Breast epithelium (tissue), 3 donors: ENCODE measurements at regions not wholly inside any gene's neighbourhood (a gene's known extent, or its start where the extent isn't known, plus 50 kb on each side); places are given as distances from the start of the nearest gene placed in this dataset.

Source experiments
- POLR2A ChIP-seq: fragments of 450-650 bp; IDR thresholded peaks from one replicate; pipeline ENCODE4 v1.6.1; 2016; ENCODE audit warnings: antibody characterized with exemption, mild to moderate bottlenecking, moderate library complexity
- TF ChIP-seq, protein P1 (sequence below), 3 donors: fragments of 450-650 bp; IDR thresholded peaks; one replicate each; pipeline ENCODE4 v1.5.1; 2016 to 2017; ENCODE audit warnings: antibody characterized with exemption in 3 of 3, mild to moderate bottlenecking in 3 of 3, moderate library complexity in 3 of 3

DNA sequence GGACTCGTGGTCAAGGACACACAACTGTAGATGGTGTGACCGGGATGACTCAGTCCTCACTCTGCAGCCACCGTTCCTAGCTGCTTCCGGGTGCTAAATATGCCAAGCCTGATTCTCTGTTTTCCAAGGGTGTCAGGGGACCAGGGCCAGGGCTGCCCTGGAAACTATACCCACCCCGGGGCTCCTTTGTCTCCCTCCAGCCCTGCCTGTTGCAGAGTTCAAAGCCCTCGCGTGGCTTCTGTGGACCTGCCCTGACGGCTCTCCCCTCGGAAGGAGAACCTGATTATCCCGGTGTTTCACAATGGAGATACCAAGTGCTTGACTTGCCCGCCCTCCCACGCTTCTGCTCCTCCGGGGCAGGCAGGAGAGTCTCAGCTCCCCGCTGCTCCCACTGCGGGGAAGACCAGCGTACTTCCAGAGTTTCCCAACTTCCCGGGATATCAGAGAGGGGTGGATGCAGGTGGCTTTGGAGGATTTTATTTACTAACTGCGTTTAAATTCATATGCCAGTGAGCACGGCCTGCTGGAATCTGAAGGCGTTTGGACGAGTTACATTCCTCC is 125.0 kb downstream of the ASB7 start:
- TF ChIP-seq, protein P1, sequence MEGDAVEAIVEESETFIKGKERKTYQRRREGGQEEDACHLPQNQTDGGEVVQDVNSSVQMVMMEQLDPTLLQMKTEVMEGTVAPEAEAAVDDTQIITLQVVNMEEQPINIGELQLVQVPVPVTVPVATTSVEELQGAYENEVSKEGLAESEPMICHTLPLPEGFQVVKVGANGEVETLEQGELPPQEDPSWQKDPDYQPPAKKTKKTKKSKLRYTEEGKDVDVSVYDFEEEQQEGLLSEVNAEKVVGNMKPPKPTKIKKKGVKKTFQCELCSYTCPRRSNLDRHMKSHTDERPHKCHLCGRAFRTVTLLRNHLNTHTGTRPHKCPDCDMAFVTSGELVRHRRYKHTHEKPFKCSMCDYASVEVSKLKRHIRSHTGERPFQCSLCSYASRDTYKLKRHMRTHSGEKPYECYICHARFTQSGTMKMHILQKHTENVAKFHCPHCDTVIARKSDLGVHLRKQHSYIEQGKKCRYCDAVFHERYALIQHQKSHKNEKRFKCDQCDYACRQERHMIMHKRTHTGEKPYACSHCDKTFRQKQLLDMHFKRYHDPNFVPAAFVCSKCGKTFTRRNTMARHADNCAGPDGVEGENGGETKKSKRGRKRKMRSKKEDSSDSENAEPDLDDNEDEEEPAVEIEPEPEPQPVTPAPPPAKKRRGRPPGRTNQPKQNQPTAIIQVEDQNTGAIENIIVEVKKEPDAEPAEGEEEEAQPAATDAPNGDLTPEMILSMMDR (IDR thresholded peaks at IDR 0.05) = no peak
- no peak for TF ChIP-seq POLR2A
